CD4-positive, alpha-beta T cell treated with Interleukin-15 for 1 hour (primary cell): ENCODE measurements at regions not wholly inside any gene's neighbourhood (a gene's known extent, or its start where the extent isn't known, plus 50 kb on each side); places are given as distances from the start of the nearest gene placed in this dataset.
"Not testable (repeated sequence)": the region's sequence is repeated elsewhere in the genome, so short reads cannot be mapped to it uniquely, and the experiment has no call there.

ENCODE experiments used
- DNase-seq: peaks from one replicate; pipeline ENCODE4 v3.0.0-alpha.2; 2020

DNA sequence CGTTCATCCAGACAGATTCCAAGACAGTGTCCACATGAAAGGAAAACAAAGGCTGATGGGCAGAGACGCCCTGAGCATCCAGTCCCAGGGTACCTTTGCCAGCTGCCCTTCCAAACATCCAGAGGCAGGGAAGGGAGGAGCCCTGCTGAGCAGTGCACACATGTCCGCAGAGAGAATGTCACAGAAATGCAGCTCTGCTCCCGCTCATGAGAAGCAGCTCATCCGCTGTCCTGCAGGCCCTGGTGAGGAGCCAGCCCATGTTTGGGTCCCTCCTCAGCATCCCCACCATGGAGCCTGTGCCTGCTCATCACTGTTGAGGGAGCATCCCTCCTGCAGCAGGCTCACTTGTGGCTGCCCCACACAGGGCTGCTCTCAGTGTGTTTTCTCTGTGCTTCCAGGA is 484.7 kb downstream of the GOLGA6L6 start:
- DNase-seq = not testable (repeated sequence)

DNA sequence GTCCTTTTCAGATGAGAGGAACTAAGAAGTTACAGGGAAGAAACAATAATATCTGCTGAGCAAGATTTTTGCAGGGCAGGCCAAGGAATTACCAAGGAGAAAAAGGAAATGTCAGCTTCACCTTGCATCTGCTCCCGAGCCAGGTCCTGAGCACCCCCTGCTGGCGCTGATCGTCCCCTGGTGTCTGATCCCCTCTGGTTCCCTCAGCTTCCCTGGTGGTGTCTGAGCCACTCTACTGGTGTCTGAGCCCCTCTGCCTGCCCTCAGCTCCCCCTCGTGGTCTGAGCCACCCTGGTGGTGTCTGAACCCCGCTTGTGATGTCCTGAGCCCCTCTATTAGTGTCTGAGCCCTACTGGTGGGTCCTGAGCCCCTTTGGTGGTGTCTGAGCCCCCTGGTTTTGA is 485.7 kb downstream of the GOLGA6L6 start:
- peak; percentile 16 for DNase-seq

DNA sequence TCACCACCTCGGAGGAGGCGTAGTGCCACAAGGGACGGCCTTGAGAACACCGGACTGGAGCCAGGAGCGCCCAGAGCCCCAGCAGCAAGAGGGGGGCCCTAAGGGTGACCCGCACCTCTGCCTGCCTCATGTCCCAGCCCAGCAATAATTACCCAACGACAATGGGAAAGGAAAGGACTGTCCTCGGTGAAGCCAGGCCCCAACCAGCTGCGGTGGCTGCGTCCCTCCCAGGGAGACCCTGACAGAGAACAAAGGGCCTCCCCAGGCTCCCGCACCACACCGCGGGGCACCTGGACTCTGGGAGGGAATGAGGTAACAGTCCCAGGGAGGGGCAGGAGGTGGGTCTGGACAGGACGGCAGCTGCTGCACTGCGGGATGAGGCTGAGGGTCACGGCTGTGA is 493.4 kb downstream of the GOLGA6L6 start:
- not testable (repeated sequence) for DNase-seq

DNA sequence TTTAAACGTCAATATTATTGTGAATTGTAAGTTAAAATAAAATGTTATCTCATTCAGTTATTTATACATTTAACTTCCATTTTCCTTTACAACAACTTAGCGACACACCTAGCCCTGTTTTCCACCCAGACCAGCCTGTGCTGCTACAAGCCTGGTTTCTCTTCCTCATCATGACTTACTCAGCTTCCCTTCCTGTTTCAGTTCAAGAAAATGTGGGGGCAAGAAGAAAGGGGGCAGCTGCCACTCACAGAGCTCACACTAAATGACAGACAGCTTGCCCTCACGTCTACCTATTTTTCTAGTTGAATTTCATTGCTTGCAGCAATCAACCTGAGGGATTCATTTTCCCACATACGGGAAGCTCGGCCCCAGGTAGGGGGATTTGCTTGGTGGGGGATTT is 496.4 kb downstream of the GOLGA6L6 start:
- not testable (repeated sequence) for DNase-seq

DNA sequence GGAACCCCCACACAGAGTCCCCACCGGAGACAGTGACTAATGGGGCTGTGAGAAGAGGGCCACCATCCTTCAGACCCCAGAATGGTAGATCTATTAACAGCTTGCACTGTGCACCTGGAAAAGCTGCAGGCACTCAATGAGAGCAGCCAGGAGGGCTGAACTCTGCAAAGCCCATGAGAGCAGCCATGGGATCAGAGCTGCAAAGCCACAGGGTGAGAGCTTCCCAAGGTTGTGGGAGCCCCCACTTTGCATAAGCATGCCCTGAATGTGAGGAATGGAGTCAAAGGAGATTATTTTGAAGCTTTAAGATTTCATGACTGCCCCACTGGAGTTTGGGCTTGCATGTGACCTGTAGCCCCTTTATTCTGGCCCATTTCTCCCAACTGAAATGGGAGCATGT is 500.9 kb downstream of the GOLGA6L6 start:
- DNase-seq = not testable (repeated sequence)

DNA sequence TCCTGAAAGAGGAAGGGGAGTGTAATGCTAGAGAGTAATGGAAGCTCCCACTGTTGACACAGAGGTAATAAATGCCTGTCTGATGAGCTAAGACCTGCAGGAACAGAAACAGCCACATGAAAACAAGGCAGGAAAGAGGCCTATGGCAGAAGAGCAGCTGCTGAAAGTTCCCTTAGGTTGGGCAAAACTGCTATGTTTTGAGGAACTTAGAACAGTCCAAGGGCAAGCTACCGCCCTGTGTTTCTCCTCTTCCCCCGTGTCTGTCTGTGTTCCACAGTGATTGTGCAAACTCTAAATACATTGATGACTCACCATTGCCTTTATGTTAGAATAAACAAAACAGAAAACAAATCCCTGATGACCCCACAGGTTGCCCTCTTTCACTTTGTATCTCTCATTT is 516.6 kb downstream of the GOLGA6L6 start:
- not testable (repeated sequence) for DNase-seq

DNA sequence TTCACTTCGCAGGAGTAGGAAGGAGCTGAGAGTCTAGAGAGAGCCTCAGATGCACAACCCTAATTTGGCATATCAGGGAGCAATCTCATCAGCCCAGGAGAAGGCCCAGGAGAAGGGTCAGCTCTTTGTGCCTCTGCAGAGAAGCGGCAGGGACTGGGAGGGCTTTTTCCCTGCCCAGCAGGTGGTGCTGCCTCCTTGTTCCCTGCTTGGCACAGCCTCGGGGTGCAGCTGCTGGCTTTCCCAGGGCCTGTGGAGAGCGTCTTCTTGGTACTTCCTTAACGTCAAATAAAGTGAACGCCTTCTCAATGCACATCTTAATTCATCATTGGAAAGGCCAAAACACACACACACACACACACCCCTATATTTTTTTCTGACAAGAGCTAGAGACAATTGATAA is 519.3 kb downstream of the GOLGA6L6 start:
- DNase-seq = not testable (repeated sequence)

DNA sequence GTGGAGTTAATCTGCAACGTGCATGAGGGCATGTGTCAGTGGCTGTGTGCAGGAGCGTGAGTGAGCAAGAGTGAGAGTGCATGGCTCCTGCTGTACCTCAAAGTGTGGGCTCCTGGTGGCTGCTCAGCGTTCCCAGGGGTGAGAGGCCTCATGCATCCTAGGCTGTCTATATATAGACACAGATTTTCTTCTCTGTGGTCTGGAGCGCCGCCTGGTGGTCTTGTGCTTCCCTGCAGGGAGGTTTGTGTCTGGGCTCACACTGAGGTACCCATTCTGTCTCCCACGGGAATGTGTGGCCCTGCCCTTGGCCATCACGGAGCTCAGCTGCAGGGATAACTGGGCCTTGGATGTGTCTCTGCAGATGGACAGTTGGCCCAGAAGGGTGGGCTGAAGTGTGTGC is 520.2 kb downstream of the GOLGA6L6 start:
- not testable (repeated sequence) for DNase-seq

DNA sequence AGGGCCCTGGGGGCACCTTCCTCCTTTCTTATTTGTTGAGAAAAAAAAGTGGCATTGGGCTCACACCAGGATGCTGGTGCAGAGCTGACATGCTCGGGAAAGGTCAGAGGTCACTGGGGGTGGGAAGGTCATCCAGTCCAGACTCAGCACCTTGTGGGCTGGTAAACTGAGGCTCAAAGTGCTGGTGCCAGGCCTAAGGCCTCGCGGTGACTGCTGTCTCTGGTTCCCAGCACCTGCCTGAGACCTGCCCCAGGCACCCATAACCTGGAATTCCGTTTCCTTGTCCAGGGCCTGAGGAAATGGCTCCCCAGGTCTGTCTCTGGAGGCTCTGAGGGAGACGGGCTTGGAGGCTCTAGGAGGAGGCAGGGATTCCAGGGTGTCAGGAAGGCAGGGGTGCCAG is 521.0 kb downstream of the GOLGA6L6 start:
- not testable (repeated sequence) for DNase-seq

DNA sequence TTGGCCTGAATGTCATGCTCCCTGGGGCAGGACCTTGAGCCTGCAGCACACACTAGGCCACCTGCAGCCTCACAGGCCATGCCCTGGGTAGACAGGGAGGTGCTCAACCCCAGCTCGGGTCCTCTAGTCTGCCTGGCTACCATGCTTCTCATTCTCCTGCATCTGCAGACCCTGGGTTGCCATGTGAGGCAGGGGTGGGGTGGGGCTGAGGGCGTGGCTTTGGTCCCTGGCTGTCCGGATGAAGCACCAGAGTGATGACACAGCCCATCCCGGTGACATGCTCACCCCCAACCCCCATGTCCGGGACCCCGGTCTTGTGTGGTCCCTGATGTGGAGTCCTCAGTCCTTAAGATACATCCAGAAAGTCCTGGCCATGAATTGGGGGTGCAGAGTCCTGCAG is 521.8 kb downstream of the GOLGA6L6 start:
- DNase-seq = not testable (repeated sequence)

DNA sequence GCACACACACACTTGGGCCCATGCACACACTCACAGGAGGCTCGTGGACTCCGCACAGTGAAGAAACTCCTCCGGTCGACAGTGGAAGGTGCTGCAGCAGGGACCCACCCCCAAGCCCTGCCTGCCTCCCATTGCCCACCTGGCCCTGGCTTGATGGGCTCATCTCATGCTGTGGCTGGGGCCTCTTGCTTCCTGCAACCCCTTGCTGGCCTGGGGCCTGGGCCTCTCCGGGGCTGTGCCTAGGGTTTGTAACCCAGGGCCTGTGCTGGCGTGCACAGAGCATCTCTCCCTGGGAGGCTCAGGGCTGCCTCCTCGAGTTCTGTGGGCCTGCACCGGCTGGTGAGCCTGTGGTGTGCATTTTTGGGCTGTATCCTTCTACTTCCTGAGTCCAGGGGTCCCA is 524.0 kb downstream of the GOLGA6L6 start:
- not testable (repeated sequence) for DNase-seq

DNA sequence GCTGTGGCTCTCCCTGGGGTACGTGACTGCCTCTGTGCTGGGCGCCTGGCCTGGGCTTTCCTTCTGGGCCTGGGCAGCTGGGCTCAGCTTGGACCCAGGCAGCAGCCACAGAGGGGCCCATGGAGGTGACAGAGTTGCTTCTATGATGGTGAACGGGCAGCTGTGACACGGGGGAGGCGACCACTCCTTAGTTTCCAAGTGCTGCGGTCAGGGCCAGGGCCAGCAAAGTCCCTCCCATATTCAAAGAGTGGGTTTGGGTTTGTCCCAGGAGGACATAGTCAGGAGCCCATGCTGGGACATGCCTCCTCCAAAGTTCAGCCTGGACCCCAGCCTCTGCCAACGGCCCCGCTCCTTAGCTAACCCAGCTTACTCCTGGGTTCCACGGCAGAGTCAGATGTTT is 524.7 kb downstream of the GOLGA6L6 start:
- DNase-seq = not testable (repeated sequence)

DNA sequence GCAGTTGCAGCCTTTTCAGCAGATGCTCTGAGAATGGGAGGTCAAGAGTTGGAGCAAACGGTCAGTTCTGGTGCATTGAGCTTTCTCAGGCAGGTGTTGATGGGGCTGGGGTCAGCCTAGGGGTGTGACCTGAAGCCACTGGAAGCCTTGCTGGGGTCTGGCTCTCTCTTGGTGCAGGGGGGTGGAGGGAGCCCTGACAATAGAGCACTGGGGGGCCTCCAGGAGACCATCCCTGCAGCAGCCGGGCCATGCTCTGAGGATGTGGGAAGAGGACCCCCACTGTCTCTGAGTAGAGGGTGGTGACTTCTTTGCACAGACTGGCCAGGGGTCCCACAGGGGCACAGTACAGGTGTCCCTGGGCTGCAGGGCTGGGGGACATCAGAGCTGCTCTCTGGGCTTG is 528.8 kb downstream of the GOLGA6L6 start:
- not testable (repeated sequence) for DNase-seq

DNA sequence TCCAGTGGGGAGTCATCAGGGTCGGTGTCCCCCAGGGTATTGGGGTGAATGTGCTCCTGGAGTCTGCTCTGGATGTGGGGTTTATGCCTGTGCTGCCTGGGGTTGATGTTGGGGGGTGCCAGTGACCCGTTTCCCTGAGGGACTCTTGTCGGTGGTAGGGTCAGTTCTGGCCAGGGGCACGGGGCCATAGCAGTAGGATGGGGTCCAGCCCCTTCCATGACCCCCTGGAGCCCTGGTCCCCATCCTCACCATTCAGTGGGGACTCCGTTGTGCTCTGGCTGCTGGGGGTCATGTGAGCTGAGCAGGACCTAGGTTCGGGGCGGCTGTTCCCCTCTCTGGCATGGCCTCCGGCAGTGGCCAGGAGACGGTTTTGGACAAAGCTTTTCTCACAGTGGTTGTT is 530.8 kb downstream of the GOLGA6L6 start:
- DNase-seq = not testable (repeated sequence)

DNA sequence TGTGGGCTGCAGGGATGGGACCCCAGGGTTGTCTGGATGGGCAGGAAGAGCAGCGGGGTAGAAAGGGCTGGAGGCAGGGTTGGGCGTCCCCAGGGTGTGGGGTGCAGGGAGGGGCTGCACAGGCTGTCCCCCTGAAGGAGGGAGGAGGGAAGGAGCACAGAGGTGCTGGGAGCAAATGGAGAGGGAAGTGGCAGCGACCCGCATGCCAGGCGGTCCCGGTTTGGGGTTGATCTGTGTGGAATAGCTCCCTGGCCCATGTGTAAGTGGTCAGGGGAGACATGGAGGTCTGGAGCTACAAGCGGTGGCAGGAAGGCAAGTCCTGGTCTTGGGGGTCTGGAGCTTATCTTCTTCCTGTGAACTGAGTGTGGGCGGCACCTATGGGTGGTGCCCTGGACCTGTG is 532.0 kb downstream of the GOLGA6L6 start:
- not testable (repeated sequence) for DNase-seq

DNA sequence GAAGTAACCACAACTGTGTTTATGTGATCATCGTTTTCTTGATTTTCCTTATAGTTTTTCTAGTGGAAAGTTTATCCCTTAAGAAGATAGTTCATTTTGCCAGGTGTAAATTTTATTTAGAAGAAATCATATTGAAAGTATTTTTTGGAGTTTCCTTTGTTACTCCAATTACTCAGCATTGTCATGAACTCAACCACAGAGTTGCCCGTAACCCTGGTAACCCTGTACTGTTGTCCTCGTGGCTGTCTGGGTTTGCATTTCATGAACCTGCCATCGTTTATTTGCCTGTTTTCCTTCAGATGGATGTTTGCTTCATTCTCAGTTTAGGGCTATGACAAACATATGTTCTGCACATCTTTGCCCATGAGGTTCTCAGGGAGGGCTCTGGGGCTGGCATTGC is 534.3 kb downstream of the GOLGA6L6 start:
- DNase-seq = not testable (repeated sequence)

DNA sequence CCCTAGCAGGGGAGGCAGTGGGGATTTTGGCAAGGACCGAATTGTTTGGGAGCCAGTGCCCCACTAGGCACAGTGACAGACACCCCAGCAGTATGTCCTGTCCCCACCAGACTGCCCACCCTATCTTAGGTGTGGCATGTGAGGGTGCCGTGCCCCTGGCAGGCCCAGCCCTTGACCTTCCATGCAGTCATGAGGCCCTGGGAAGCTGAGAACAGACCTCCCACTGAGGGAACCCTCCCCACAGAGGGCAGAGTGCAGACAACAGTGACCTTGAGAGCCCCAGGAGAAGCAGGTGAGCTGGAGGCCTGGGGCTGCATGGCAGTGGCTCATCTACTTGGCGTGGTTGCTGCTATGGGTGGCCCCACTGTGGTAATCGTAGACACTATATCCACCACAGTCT is 538.1 kb downstream of the GOLGA6L6 start:
- not testable (repeated sequence) for DNase-seq

DNA sequence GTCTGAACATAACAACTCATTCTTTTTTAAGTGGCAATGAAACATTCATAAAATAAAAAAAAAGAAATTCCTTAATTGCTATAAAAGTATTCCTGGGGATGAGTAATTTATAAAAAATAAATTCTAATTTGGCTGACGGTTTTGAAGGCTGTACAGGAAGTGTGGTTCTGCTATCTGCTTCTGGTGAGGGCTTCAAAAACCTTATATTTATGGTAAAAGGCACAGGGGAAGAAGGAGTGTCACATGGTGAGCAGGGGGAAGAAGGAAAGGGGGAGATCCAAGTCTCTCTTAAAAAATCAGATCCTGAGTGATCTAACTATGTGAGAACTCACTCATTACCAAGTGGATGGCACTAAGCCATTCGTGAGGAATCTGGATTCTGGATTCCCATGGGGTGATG is 539.0 kb downstream of the GOLGA6L6 start:
- DNase-seq = not testable (repeated sequence)

DNA sequence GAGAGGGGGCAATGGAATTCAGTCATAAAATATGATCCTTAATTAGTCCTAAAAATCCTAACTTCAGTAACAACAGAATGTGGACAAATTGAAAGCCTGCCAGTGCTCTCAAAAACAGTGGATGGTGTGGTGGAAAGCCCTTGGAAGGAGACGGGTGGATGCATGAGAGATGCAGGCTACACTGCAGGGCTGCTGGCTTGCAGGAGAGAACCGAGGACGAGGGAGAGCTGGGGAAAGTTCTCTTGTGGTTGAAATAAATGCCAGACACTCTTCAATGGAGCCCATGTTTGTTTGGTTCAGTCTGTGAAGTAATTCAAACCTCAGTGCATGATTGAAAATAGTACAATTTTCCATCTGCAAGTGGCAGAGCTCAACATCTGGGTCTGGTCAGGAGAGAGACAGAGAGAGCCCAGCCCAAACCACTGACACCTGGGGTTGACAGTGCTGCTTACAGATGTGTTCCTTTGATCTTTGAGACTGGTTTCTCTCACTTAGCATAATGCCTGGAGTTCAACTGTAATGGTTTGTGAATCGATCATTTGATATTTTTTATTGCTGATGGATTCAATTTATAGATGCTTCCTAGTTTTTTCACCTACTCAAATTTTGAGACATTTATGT is 544.9 kb downstream of the GOLGA6L6 start:
- not testable (repeated sequence) for DNase-seq

DNA sequence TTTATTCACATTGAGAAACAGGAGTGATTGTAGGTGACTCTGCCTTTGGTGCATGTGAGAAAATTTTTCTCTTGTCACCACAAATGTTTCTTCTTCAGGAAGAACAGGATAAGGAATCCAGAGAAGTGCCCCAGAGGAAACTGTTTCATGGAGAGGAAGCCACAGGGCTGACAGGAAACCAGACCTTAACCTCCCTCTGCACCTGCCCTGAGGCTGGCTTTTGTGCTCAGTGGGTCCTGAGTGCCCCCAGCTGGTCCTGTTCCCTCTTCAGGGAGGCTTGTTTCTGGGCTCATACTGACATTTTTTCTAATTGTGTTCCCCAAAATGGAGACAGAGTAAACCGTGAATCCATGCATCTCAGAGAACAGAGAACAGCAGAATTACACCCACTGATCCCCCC is 546.3 kb downstream of the GOLGA6L6 start:
- not testable (repeated sequence) for DNase-seq

DNA sequence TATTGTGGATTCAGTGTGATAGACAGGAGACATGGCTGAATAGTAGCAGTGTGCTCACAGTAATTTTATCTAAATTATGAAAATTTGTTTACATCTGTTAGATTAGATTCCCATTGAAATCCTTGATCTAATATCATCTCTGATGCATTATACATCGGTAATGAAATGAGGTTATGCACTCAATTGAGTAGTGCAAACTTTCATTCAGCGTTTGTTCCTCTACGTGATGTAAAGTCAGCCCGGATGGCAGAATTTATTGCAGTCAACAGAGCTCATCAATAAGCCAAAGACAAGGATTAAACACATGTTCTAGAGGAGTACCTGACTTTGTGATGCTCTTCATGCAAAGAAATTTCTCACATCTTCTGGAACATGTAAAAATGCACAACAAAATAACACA is 549.2 kb downstream of the GOLGA6L6 start:
- no peak for DNase-seq

DNA sequence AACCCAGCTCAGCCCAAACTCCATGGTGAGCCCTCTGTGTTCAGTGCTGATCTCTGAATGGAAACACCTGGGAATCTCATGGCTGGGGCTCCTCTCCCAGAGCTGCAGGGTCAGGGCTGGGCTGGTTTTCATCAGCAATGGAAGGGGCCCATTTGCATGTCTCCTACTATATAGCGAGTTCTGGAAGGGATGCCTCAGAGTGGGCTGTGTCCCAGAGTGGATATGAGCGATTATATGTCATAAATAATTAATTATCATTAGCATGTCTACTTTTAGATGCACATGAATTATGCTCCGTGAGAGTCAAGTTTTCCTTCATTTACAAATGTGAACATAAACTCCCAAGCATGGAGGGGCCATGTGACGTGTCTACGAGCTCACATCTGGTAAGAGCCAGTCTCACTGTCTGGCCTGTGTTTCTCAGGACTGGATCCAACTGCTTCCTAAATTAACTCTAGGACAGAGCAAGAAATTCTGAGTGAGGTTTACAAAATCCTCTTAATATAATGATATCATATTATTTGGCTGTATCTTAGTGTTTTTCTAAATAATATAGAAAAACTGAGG is 553.4 kb downstream of the GOLGA6L6 start:
- no peak for DNase-seq

DNA sequence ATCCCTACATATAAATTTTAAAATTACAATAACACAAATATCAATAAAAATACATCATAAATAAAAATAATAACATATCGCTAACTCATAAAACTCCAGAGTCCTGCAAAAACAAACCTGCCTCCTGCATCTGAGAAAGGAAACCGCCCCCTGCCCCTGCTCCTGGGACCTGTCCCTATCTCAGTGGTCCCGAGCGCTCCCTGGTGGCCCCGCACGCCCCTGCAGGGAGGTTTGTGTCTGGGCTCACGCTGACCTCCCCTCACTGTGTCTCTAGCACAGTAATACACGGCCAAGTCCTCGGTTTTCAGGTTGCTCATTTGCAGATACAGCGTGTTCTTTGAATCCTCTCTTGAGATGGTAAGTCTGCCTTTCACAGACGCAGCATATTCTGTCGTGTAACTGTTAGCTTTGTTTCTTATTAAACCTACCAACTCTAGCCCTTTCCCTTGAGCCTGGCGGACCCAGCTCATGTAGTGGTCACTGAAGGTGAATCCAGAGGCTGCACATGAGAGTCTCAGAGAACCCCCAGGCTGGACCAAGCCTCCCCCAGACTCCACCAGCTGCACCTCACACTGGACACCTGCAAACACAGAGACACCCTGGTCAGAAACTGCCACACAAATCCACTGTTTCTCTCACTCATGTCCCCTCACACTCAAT is 554.1 kb downstream of the GOLGA6L6 start:
- DNase-seq = no peak

DNA sequence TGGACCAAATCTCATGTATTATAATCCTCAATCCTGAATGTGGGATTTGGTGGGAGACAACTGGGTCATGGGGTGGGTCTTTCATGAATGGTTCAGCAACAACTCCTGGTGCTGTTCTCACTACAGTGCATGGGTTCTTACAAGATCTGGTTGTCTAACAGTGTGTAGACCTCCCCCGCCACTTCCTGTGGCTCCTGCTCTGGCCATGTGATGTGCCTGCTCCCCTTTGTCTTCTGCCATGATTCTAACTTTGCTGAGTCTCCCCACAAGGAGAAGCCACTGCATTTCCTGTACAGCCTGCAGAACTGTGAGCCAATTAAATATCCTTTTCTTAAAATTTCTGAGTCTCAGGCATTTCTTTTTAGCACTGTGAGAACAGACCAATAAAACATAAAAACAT is 557.5 kb downstream of the GOLGA6L6 start:
- DNase-seq = no peak
